Liver (tissue), 8 donors: ENCODE measurements at regions not wholly inside any gene's neighbourhood (a gene's known extent, or its start where the extent isn't known, plus 50 kb on each side); places are given as distances from the start of the nearest gene placed in this dataset.
"Not testable (repeated sequence)": the region's sequence is repeated elsewhere in the genome, so short reads cannot be mapped to it uniquely, and the experiment has no call there.

Experiments used
- DNase-seq: peaks from one replicate; pipeline ENCODE4 v3.0.0-alpha.2; 2017; ENCODE audit warnings: low spot score
- H3K27ac ChIP-seq, 2 donors: one replicate each; pipeline ENCODE4 v1.7.0; 2013; ENCODE audit warnings: inconsistent platforms in 2 of 2, low read length in 2 of 2, control low read depth in 1 of 2, low read depth in 1 of 2, mild to moderate bottlenecking in 1 of 2
- H3K27me3 ChIP-seq, 4 donors: one replicate each; pipeline versions ENCODE4 v1.6.1 to v1.7.0; 2013; ENCODE audit warnings: low read length in 3 of 4, inconsistent platforms in 1 of 4, mild to moderate bottlenecking in 1 of 4, moderate library complexity in 1 of 4; ENCODE audit not compliant: control insufficient read depth in 4 of 4, insufficient read depth in 4 of 4
- H3K36me3 ChIP-seq, 4 donors: one replicate each; pipeline versions ENCODE4 v1.6.1 to v1.7.0; 2013; ENCODE audit warnings: low read length in 3 of 4, mild to moderate bottlenecking in 3 of 4, low read depth in 1 of 4, moderate library complexity in 1 of 4; ENCODE audit not compliant: control insufficient read depth in 4 of 4, insufficient read depth in 3 of 4
- H3K4me1 ChIP-seq, 4 donors: one replicate each; pipeline versions ENCODE4 v1.6.1 to v1.7.0; 2013; ENCODE audit warnings: low read length in 3 of 4, mild to moderate bottlenecking in 3 of 4, moderate library complexity in 1 of 4; ENCODE audit not compliant: control insufficient read depth in 4 of 4, insufficient read depth in 4 of 4
- H3K4me3 ChIP-seq, 3 donors: one replicate each; pipeline versions ENCODE4 v1.6.1 to v1.7.0; 2013; ENCODE audit warnings: low read length in 3 of 3, control low read depth in 1 of 3, low read depth in 1 of 3, mild to moderate bottlenecking in 1 of 3
- H3K9ac ChIP-seq, 2 donors: one replicate each; pipeline ENCODE4 v1.7.0; 2013; ENCODE audit warnings: low read length in 2 of 2, mild to moderate bottlenecking in 2 of 2, moderate library complexity in 2 of 2, control low read depth in 1 of 2, low read depth in 1 of 2
- H3K9me3 ChIP-seq, 4 donors: one replicate each; pipeline versions ENCODE4 v1.6.1 to v1.7.0; 2013; ENCODE audit warnings: low read length in 3 of 4; ENCODE audit not compliant: control insufficient read depth in 4 of 4
- GABPA ChIP-seq, 2 donors: IDR thresholded peaks in 1 of 2; conservative IDR thresholded peaks in 1 of 2; 2 replicates each; pipeline ENCODE4 v1.6.1; 2016; ENCODE audit warnings: antibody characterized with exemption in 2 of 2, mild to moderate bottlenecking in 1 of 2, moderate library complexity in 1 of 2
- JUND ChIP-seq, 2 donors: IDR thresholded peaks; 2 replicates each; pipeline ENCODE4 v1.6.1; 2016; ENCODE audit warnings: antibody characterized with exemption in 2 of 2
- NR2F2 ChIP-seq: IDR thresholded peaks from 2 replicates; pipeline ENCODE4 v1.6.1; 2016; ENCODE audit warnings: antibody characterized with exemption
- RAD21 ChIP-seq, 2 donors: IDR thresholded peaks; 2 replicates each; pipeline ENCODE4 v1.6.1; 2016; ENCODE audit warnings: antibody characterized with exemption in 2 of 2, mild to moderate bottlenecking in 2 of 2
- SP1 ChIP-seq: IDR thresholded peaks from 2 replicates; pipeline ENCODE4 v1.6.1; 2018; ENCODE audit warnings: antibody characterized with exemption, mild to moderate bottlenecking
- TAF1 ChIP-seq: conservative IDR thresholded peaks from 2 replicates; pipeline ENCODE4 v1.6.1; 2016; ENCODE audit warnings: antibody characterized with exemption, mild to moderate bottlenecking
- WGBS: extraction: QIAGEN DNeasy Blood & Tissue Kit; methylation state at CpG from one replicate; pipeline ENCODE4 v1.1.7; 2013; 5-methylcytosine and 5-hydroxymethylcytosine counted together
- TF ChIP-seq, protein P1 (sequence below): IDR thresholded peaks from 2 replicates; pipeline ENCODE4 v1.6.1; 2016; ENCODE audit warnings: antibody characterized with exemption
- TF ChIP-seq, protein P2 (sequence below): IDR thresholded peaks from 2 replicates; pipeline ENCODE4 v1.6.1; 2016; ENCODE audit warnings: antibody characterized with exemption
- TF ChIP-seq, protein P3 (sequence below): fragments of 150-350 bp; IDR thresholded peaks from 2 replicates; pipeline ENCODE4 v1.5.1; 2017; ENCODE audit warnings: improper control_type of control experiment, low read depth, low read length; ENCODE audit not compliant: missing input control
- TF ChIP-seq, protein P4 (sequence below): IDR thresholded peaks from 2 replicates; pipeline ENCODE4 v1.6.1; 2016; ENCODE audit warnings: antibody characterized with exemption, mild to moderate bottlenecking
- donor health status: healthy.
- donor health status: healthy.
- donor health status: healthy.
- donor health status: healthy.
- donor health status: healthy.

DNA sequence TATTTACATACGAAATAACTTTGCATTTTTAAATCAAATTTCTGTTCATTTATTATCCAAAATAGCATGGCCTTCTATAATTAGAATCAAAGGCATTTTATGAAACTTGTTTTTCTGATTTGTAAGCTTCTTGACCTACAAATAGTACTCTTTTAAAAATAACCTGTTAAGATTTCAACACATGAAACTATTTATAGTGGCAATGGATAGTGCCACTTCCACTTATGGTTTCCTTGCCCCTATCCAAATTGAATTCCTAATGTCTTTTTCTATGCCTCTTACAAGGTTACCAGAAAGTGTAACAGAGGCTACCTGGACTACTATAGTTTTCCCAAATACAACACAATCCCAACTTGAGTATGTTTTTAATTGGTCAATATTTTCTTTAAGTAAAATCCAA is 263.5 kb downstream of the SEMA3D start:
- Histone ChIP-seq H3K36me3 (no peaks in the 10 kb centered on the region), H3K27ac (no peak overlapping the region), H3K4me3 (no peak overlapping the region), H3K9ac (no peak overlapping the region), H3K27me3 (no peaks in the 10 kb centered on the region), H3K4me1 (peaks cover 0 to 1% (median 0%) of the 10 kb centered on the region in 4 donors), H3K9me3 (peaks cover 0 to 3% (median 0%) of the 10 kb centered on the region in 4 donors)
- DNase-seq, result no peak
- 68% methylated on average over 1 of the region's 1 CpG for WGBS
- TF ChIP-seq RAD21 (IDR thresholded peaks at IDR 0.05), result no peak

DNA sequence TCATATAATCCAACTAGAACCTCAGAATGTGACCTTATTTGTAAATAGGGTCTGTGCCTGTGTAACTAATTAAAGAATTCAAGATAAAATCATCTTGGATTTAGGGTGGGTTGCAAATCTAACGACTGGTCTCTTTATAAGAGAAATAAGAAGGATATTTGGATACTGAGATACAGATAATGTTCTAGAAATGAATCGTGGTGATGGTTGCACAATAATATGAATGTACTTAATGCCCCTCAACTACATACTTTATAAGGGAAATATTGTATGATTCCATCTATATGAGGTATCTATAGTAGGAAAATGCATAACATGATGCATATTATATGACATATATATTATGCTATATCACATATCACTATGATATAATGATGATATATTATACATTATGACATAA is 265.7 kb downstream of the SEMA3D start:
- H3K27ac ChIP-seq, result no peak overlapping the region
- no peaks in the 10 kb centered on the region for H3K27me3 ChIP-seq
- TF ChIP-seq RAD21 (IDR thresholded peaks at IDR 0.05), result no peak
- TF ChIP-seq, protein P1, sequence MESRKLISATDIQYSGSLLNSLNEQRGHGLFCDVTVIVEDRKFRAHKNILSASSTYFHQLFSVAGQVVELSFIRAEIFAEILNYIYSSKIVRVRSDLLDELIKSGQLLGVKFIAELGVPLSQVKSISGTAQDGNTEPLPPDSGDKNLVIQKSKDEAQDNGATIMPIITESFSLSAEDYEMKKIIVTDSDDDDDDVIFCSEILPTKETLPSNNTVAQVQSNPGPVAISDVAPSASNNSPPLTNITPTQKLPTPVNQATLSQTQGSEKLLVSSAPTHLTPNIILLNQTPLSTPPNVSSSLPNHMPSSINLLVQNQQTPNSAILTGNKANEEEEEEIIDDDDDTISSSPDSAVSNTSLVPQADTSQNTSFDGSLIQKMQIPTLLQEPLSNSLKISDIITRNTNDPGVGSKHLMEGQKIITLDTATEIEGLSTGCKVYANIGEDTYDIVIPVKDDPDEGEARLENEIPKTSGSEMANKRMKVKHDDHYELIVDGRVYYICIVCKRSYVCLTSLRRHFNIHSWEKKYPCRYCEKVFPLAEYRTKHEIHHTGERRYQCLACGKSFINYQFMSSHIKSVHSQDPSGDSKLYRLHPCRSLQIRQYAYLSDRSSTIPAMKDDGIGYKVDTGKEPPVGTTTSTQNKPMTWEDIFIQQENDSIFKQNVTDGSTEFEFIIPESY, result no peak
- TF ChIP-seq GABPA (IDR thresholded peaks at IDR 0.05 in 1 of 2, conservative IDR thresholded peaks at IDR 0.05 in 1 of 2), result no peak
- TF ChIP-seq, protein P2, sequence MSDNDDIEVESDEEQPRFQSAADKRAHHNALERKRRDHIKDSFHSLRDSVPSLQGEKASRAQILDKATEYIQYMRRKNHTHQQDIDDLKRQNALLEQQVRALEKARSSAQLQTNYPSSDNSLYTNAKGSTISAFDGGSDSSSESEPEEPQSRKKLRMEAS, result no peak
- TF ChIP-seq, protein P3, sequence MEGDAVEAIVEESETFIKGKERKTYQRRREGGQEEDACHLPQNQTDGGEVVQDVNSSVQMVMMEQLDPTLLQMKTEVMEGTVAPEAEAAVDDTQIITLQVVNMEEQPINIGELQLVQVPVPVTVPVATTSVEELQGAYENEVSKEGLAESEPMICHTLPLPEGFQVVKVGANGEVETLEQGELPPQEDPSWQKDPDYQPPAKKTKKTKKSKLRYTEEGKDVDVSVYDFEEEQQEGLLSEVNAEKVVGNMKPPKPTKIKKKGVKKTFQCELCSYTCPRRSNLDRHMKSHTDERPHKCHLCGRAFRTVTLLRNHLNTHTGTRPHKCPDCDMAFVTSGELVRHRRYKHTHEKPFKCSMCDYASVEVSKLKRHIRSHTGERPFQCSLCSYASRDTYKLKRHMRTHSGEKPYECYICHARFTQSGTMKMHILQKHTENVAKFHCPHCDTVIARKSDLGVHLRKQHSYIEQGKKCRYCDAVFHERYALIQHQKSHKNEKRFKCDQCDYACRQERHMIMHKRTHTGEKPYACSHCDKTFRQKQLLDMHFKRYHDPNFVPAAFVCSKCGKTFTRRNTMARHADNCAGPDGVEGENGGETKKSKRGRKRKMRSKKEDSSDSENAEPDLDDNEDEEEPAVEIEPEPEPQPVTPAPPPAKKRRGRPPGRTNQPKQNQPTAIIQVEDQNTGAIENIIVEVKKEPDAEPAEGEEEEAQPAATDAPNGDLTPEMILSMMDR, result no peak
- no peak for TF ChIP-seq SP1
- TF ChIP-seq JUND (IDR thresholded peaks at IDR 0.05), result no peak
- TF ChIP-seq TAF1, result no peak
- no peak for TF ChIP-seq NR2F2
- TF ChIP-seq, protein P4, sequence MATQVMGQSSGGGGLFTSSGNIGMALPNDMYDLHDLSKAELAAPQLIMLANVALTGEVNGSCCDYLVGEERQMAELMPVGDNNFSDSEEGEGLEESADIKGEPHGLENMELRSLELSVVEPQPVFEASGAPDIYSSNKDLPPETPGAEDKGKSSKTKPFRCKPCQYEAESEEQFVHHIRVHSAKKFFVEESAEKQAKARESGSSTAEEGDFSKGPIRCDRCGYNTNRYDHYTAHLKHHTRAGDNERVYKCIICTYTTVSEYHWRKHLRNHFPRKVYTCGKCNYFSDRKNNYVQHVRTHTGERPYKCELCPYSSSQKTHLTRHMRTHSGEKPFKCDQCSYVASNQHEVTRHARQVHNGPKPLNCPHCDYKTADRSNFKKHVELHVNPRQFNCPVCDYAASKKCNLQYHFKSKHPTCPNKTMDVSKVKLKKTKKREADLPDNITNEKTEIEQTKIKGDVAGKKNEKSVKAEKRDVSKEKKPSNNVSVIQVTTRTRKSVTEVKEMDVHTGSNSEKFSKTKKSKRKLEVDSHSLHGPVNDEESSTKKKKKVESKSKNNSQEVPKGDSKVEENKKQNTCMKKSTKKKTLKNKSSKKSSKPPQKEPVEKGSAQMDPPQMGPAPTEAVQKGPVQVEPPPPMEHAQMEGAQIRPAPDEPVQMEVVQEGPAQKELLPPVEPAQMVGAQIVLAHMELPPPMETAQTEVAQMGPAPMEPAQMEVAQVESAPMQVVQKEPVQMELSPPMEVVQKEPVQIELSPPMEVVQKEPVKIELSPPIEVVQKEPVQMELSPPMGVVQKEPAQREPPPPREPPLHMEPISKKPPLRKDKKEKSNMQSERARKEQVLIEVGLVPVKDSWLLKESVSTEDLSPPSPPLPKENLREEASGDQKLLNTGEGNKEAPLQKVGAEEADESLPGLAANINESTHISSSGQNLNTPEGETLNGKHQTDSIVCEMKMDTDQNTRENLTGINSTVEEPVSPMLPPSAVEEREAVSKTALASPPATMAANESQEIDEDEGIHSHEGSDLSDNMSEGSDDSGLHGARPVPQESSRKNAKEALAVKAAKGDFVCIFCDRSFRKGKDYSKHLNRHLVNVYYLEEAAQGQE, result no peak
- DNase-seq, result no peak
- H3K4me1 ChIP-seq, result peaks cover 0 to 4% (median under 1%) of the 10 kb centered on the region in 4 donors
- no peak overlapping the region for H3K9ac ChIP-seq
- 73% methylated on average over 2 of the region's 2 CpGs for WGBS
- no peak overlapping the region for H3K4me3 ChIP-seq
- no peaks in the 10 kb centered on the region for H3K36me3 ChIP-seq
- peaks cover 0 to 3% (median 0%) of the 10 kb centered on the region in 4 donors for H3K9me3 ChIP-seq

DNA sequence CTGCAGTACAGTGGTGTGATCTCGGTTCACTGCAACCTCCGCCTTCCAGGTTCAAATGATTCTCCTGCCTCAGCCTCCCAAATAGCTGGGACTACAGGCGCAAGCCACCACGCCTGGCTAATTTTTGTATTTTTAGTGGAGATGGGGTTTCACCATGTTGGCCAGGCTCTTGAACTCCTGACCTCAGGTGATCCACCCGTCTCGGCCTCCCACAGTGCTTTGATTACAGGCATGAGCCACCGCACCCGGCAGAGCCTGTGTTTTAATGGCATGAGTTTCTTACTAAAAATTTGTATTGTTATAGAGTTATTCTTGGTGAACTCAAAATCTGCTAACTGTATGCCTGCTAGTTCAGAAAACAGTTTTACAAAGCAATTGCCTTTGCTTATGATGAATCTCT is 269.9 kb downstream of the SEMA3D start:
- DNase-seq, H3K4me3 ChIP-seq, H3K9ac ChIP-seq, H3K36me3 ChIP-seq, H3K4me1 ChIP-seq, H3K27me3 ChIP-seq, H3K27ac ChIP-seq, H3K9me3 ChIP-seq: not testable (repeated sequence)
- WGBS, result 95% methylated on average over 8 of the region's 8 CpGs
